ENCODE measurements at regions not wholly inside any gene's neighbourhood (a gene's known extent, or its start where the extent isn't known, plus 50 kb on each side); places are given as distances from the start of the nearest gene placed in this dataset.

- H3K36me3 ChIP-seq (ENCODE audit: control insufficient read depth, insufficient read depth, low read length) = no peaks in the 10 kb centered on the region
- H3K4me3 ChIP-seq (ENCODE audit: low read length) = no peak overlapping the region
- no peaks in the 10 kb centered on the region for H3K9me3 ChIP-seq (ENCODE audit: control insufficient read depth, low read depth, low read length)
- no peak overlapping the region for H3K27ac ChIP-seq (ENCODE audit: low read length)
- no peaks in the 10 kb centered on the region for H3K4me1 ChIP-seq (ENCODE audit: control insufficient read depth, insufficient read depth, low read length)
- peaks cover 2% of the 10 kb centered on the region for H3K27me3 ChIP-seq (ENCODE audit: control insufficient read depth, insufficient read depth, low read length)
- no peak for DNase-seq
- no CpG with 5 or more reads among the region's 4 CpGs for WGBS (ENCODE audit: insufficient coverage, low lambda C conversion rate)
These were observed 69.5 kb upstream of the IGSF21 start for GRCh38 chr1:18038051-18038450.

- no CpG with 5 or more reads among the region's 1 CpG for WGBS (ENCODE audit: insufficient coverage, low lambda C conversion rate)
- no peaks in the 10 kb centered on the region for H3K36me3 ChIP-seq (ENCODE audit: control insufficient read depth, insufficient read depth, low read length)
- no peaks in the 10 kb centered on the region for H3K27me3 ChIP-seq (ENCODE audit: control insufficient read depth, insufficient read depth, low read length)
- H3K4me3 ChIP-seq (ENCODE audit: low read length) = no peak overlapping the region
- no peak overlapping the region for H3K27ac ChIP-seq (ENCODE audit: low read length)
- no peaks in the 10 kb centered on the region for H3K9me3 ChIP-seq (ENCODE audit: control insufficient read depth, low read depth, low read length)
- no peaks in the 10 kb centered on the region for H3K4me1 ChIP-seq (ENCODE audit: control insufficient read depth, insufficient read depth, low read length)
- DNase-seq = no peak
These were observed 68.5 kb upstream of the IGSF21 start for GRCh38 chr1:18039102-18039501.

- no peaks in the 10 kb centered on the region for H3K27me3 ChIP-seq (ENCODE audit: control insufficient read depth, insufficient read depth, low read length)
- no peaks in the 10 kb centered on the region for H3K36me3 ChIP-seq (ENCODE audit: control insufficient read depth, insufficient read depth, low read length)
- no CpG with 5 or more reads among the region's 6 CpGs for WGBS (ENCODE audit: insufficient coverage, low lambda C conversion rate)
- H3K9me3 ChIP-seq (ENCODE audit: control insufficient read depth, low read depth, low read length) = no peaks in the 10 kb centered on the region
- H3K27ac ChIP-seq (ENCODE audit: low read length) = no peak overlapping the region
- H3K4me3 ChIP-seq (ENCODE audit: low read length) = no peak overlapping the region
- DNase-seq = no peak
- H3K4me1 ChIP-seq (ENCODE audit: control insufficient read depth, insufficient read depth, low read length) = no peaks in the 10 kb centered on the region
These were observed 66.5 kb upstream of the IGSF21 start for GRCh38 chr1:18041102-18041501.

GRCh38 chr1:18041685-18042355 lies 65.8 kb upstream of the IGSF21 start:
- Histone ChIP-seq H3K4me3 (ENCODE audit: low read length) (no peak overlapping the region), H3K36me3 (ENCODE audit: control insufficient read depth, insufficient read depth, low read length) (no peaks in the 10 kb centered on the region), H3K27me3 (ENCODE audit: control insufficient read depth, insufficient read depth, low read length) (no peaks in the 10 kb centered on the region), H3K4me1 (ENCODE audit: control insufficient read depth, insufficient read depth, low read length) (no peaks in the 10 kb centered on the region), H3K27ac (ENCODE audit: low read length) (no peak overlapping the region), H3K9me3 (ENCODE audit: control insufficient read depth, low read depth, low read length) (no peaks in the 10 kb centered on the region)
- DNase-seq = no peak
- no CpG with 5 or more reads among the region's 11 CpGs for WGBS (ENCODE audit: insufficient coverage, low lambda C conversion rate)

- H3K27ac ChIP-seq (ENCODE audit: low read length) = no peak overlapping the region
These were observed 63.7 kb upstream of the IGSF21 start for GRCh38 chr1:18043871-18044270.

GRCh38 chr1:18045203-18045602 lies 62.4 kb upstream of the IGSF21 start:
- WGBS (ENCODE audit: insufficient coverage, low lambda C conversion rate) = no CpG with 5 or more reads among the region's 5 CpGs
- no peak for DNase-seq
- H3K4me3 ChIP-seq (ENCODE audit: low read length) = no peak overlapping the region
- peaks cover 5% of the 10 kb centered on the region for H3K9me3 ChIP-seq (ENCODE audit: control insufficient read depth, low read depth, low read length)
- no peaks in the 10 kb centered on the region for H3K4me1 ChIP-seq (ENCODE audit: control insufficient read depth, insufficient read depth, low read length)
- H3K36me3 ChIP-seq (ENCODE audit: control insufficient read depth, insufficient read depth, low read length) = no peaks in the 10 kb centered on the region
- H3K27ac ChIP-seq (ENCODE audit: low read length) = no peak overlapping the region
- H3K27me3 ChIP-seq (ENCODE audit: control insufficient read depth, insufficient read depth, low read length) = no peaks in the 10 kb centered on the region

More at GRCh38 chr1:18043871-18044270, 63.7 kb upstream of the IGSF21 start:
- Histone ChIP-seq H3K27me3 (ENCODE audit: control insufficient read depth, insufficient read depth, low read length) (no peaks in the 10 kb centered on the region), H3K36me3 (ENCODE audit: control insufficient read depth, insufficient read depth, low read length) (no peaks in the 10 kb centered on the region), H3K4me3 (ENCODE audit: low read length) (no peak overlapping the region), H3K9me3 (ENCODE audit: control insufficient read depth, low read depth, low read length) (no peaks in the 10 kb centered on the region), H3K4me1 (ENCODE audit: control insufficient read depth, insufficient read depth, low read length) (no peaks in the 10 kb centered on the region)
- WGBS (ENCODE audit: insufficient coverage, low lambda C conversion rate) = no CpG with 5 or more reads among the region's 2 CpGs
- DNase-seq = no peak

GRCh38 chr1:18045621-18046020 lies 62.0 kb upstream of the IGSF21 start:
- Histone ChIP-seq H3K27ac (ENCODE audit: low read length) (no peak overlapping the region), H3K36me3 (ENCODE audit: control insufficient read depth, insufficient read depth, low read length) (no peaks in the 10 kb centered on the region), H3K27me3 (ENCODE audit: control insufficient read depth, insufficient read depth, low read length) (no peaks in the 10 kb centered on the region), H3K4me3 (ENCODE audit: low read length) (no peak overlapping the region), H3K9me3 (ENCODE audit: control insufficient read depth, low read depth, low read length) (peaks cover 5% of the 10 kb centered on the region), H3K4me1 (ENCODE audit: control insufficient read depth, insufficient read depth, low read length) (no peaks in the 10 kb centered on the region)
- no CpG with 5 or more reads among the region's 8 CpGs for WGBS (ENCODE audit: insufficient coverage, low lambda C conversion rate)
- no peak for DNase-seq

- no peaks in the 10 kb centered on the region for H3K27me3 ChIP-seq (ENCODE audit: control insufficient read depth, insufficient read depth, low read length)
- no CpG with 5 or more reads among the region's 3 CpGs for WGBS (ENCODE audit: insufficient coverage, low lambda C conversion rate)
These were observed 60.5 kb upstream of the IGSF21 start for GRCh38 chr1:18047122-18047521.

GRCh38 chr1:18049228-18049627 lies 58.4 kb upstream of the IGSF21 start:
- Histone ChIP-seq H3K4me3 (ENCODE audit: low read length) (no peak overlapping the region), H3K9me3 (ENCODE audit: control insufficient read depth, low read depth, low read length) (peaks cover 5% of the 10 kb centered on the region), H3K36me3 (ENCODE audit: control insufficient read depth, insufficient read depth, low read length) (no peaks in the 10 kb centered on the region), H3K27me3 (ENCODE audit: control insufficient read depth, insufficient read depth, low read length) (no peaks in the 10 kb centered on the region), H3K4me1 (ENCODE audit: control insufficient read depth, insufficient read depth, low read length) (no peaks in the 10 kb centered on the region), H3K27ac (ENCODE audit: low read length) (no peak overlapping the region)
- no peak for DNase-seq
- WGBS (ENCODE audit: insufficient coverage, low lambda C conversion rate) = no CpG with 5 or more reads among the region's 1 CpG

More at GRCh38 chr1:18047122-18047521, 60.5 kb upstream of the IGSF21 start:
- Histone ChIP-seq H3K9me3 (ENCODE audit: control insufficient read depth, low read depth, low read length) (peaks cover 5% of the 10 kb centered on the region), H3K36me3 (ENCODE audit: control insufficient read depth, insufficient read depth, low read length) (no peaks in the 10 kb centered on the region), H3K27ac (ENCODE audit: low read length) (no peak overlapping the region), H3K4me3 (ENCODE audit: low read length) (no peak overlapping the region), H3K4me1 (ENCODE audit: control insufficient read depth, insufficient read depth, low read length) (no peaks in the 10 kb centered on the region)
- DNase-seq = no peak

GRCh38 chr1:18052671-18053070 lies 54.9 kb upstream of the IGSF21 start:
- no peaks in the 10 kb centered on the region for H3K36me3 ChIP-seq (ENCODE audit: control insufficient read depth, insufficient read depth, low read length)
- peaks cover 5% of the 10 kb centered on the region for H3K9me3 ChIP-seq (ENCODE audit: control insufficient read depth, low read depth, low read length)
- 80% methylated on average over 1 of the region's 8 CpGs for WGBS (ENCODE audit: insufficient coverage, low lambda C conversion rate)
- peaks cover 2% of the 10 kb centered on the region for H3K27me3 ChIP-seq (ENCODE audit: control insufficient read depth, insufficient read depth, low read length)
- no peak for DNase-seq
- H3K4me3 ChIP-seq (ENCODE audit: low read length) = no peak overlapping the region
- no peak overlapping the region for H3K27ac ChIP-seq (ENCODE audit: low read length)
- no peaks in the 10 kb centered on the region for H3K4me1 ChIP-seq (ENCODE audit: control insufficient read depth, insufficient read depth, low read length)

GRCh38 chr1:18055156-18055555 lies 52.4 kb upstream of the IGSF21 start:
- no peak for DNase-seq
- Histone ChIP-seq H3K4me3 (ENCODE audit: low read length) (no peak overlapping the region), H3K9me3 (ENCODE audit: control insufficient read depth, low read depth, low read length) (no peaks in the 10 kb centered on the region), H3K4me1 (ENCODE audit: control insufficient read depth, insufficient read depth, low read length) (no peaks in the 10 kb centered on the region), H3K27me3 (ENCODE audit: control insufficient read depth, insufficient read depth, low read length) (peaks cover 8% of the 10 kb centered on the region), H3K27ac (ENCODE audit: low read length) (no peak overlapping the region), H3K36me3 (ENCODE audit: control insufficient read depth, insufficient read depth, low read length) (no peaks in the 10 kb centered on the region)
- WGBS (ENCODE audit: insufficient coverage, low lambda C conversion rate) = 97% methylated on average over 6 of the region's 14 CpGs

All from large intestine (tissue), 3 donors.